HG02642 (cell line): ENCODE measurements at regions not wholly inside any gene's neighbourhood (a gene's known extent, or its start where the extent isn't known, plus 50 kb on each side); places are given as distances from the start of the nearest gene placed in this dataset.

Experiments
- ATAC-seq: cut with Tn5 transposase; IDR thresholded peaks from one replicate; pipeline ENCODE4 v1.9.1; 2021; ENCODE audit warnings: mild to moderate bottlenecking; ENCODE audit not compliant: unreplicated experiment, poor library complexity

DNA sequence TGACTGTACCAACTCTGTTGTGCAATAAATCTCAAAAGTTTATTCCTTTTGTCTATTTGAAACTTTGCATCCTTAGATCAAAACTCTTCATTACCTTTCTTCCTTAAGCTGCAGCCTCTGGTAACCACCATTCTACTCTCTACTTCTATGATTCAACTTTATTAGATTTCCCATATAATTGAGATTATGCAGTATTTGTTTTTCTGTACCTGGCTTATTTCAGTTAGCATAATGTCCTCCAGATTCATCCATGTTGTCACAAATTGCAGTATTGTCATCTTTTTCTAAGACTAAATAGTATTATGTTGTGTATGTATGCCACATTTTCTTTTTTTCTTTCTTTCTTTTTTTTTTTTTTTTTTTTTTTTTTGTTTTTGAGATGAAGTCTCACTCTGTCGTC is 1176.3 kb upstream of the TENM4 start:
- no peak for ATAC-seq

DNA sequence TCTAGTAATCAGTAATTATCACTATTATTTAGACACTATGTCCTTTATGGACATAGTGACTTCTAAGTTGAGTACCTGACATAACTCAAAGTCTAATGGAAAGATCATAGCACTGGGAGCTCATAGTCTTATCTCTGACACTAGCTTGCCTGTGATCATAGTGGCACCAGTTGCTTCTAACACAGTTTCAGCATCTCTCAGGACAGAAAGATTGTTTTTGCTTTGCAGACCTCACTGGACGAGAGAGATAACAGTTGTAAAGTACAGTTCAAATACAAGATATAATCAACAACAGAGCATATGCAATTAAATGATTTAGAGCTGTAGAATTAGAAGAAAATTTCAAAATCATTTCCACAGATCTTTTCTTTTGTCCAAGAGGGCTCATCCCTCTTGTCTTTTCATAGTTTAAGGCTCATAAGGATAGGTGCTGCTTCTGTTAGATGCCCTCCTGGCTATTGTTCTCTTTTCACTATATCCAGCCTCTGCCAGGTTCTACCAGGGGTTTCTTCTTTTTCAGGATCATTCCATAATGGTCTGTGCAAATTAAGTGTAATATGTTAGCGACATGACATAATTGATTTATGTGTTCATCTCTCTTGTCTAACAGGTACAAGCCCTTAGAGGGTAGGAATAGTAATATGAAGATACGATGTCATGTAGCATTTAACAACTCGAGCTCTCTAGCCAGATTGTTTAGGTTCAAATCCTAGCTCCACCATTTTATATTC is 1175.4 kb upstream of the TENM4 start:
- ATAC-seq: no peak

DNA sequence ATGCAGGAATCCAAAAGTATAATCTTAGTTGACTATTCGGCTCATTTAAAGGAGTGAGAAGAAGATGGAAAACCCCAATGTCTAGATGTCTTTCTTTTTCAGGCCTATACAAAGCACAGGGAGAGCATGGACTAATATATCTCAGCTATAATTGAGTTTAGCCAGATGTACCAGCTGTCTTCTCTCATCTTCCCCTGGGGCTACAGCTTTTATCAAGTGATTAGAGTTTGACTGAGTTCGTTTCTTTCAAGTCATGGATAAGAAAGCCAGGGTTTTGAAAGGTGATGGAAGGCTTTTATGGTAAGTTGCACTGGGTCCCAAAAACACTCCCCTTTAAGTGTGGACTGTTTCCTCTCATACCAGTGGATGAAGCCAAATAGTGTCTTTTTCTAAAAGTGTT is 1172.8 kb upstream of the TENM4 start:
- ATAC-seq: no peak

DNA sequence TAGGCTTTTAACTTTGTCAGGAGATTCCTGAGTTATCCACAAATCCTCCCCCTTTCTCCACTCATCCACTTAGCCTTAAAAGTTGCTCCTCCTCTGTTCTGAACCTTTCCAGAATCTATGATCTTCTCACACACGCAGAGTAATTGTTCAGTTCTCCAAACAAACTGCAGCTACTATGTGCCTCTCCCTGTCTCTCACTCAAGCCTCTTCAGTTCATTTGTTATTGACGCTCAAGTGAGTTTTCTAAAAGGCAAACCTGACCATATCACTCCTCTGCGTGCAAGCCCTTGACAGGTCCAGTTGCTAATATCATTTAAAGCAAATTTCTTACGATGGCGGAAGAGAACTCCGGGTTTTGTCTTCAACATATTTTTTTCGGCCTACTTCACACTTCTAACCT is 1169.7 kb upstream of the TENM4 start:
- ATAC-seq: no peak

DNA sequence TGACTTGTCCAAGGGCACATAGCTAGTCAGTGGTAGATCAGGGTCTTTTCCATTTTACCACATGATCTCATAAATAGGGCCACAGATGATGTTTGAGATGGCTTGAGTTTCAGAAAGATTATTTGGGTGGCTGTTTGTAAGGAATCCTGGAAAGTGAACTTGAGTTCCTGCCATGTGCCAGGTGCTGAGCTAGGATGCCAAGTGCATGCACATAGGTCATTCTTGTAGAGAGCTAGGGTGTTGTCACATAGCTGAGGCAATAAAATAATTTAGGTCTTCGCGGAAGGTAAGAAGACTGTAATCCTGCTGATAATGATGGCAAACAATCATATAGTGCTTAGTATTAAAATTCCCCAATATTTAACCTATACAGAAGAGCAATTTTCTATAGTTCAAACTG is 1162.6 kb upstream of the TENM4 start:
- ATAC-seq: no peak

DNA sequence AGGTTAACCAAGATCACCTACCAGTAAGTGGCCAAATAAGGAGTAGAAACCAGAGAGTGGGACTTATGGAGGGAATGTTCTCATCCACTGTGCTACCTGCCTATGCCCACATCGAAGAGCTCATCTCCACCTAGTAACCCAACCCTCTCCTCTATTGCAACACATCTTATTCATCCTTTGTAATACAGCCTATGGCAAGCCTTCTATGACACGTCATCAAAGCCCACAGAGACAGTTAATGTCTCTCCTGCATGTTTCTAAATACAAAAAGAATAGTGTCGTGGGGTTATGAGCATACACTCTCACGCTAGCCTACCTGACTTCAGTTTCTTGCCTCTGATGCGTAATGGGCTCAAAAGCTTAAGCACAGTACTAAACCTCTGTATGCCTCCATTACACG is 1158.1 kb upstream of the TENM4 start:
- ATAC-seq: no peak

DNA sequence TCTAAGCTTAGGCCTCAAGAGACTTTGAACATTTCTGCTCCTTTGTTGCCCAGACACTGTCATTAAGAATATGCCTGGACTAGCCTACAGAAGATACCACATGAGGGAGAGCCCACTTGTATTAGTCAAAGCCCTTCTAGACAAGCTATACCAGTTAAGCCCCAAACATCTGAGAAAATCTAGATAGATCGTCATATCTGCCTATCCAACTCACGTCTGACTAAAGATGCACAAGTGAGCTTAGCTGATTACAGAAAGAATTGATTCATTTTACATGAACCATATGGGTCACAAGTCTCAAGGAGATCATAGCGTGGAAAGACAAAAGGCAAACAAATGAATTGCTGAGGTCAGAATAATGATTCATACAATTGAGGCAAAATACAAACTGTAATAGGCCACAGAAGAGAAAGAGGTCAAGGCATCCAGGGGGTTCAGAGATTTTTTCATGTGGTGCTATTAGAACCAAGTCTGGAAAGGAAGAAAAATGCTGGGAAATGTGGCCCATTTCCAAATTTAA is 1155.5 kb upstream of the TENM4 start:
- no peak for ATAC-seq

DNA sequence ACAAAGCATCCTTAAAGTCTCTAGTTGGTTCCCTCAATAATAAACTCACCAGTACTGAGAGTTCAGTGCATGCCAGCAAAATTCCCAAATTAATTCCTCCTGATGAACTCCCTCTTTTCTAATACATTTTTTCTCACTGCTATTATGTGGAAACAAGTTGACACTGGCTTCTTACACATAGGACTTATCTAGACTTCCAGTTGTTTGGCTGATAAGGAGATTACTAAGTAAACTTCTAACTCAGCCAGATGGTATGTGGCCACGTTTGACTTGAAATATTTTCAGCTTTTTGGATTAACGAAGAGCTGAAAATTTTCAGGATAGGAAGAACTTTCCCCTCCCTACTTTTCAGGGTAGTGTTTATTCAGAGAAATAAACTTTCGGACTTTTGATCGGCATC is 1154.2 kb upstream of the TENM4 start:
- no peak for ATAC-seq

DNA sequence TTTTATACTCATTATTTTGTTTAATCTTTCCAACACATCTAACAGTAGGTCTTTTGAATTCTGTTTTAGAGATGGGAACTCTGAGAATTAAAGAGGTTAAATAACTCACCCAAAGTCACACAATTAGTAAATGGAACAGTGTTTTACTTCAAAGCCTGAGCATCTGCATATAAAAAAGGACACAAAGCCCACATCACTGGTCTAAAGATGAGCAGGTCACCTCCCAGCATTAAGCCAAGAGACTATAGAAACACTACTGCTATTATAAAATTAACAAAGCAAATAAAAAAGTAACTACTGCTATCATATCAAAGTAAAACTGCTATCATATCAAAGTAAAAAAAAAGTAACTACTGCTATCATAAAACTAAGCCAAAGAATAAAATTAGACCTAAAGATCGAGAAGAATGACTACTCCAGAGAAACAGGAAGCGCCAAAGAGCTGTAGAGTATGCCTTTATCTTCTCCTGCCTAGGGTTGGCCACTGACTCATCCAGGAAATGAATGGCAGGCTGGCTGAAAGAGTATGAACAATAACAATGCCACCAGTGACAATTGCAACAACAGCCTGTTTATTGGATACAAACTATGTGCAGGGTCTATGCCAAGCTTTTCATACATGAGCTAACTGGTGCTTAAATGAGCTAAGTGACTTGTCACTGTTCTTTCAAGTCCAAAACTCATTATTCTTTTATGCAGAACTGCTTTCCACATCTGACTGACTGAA is 1153.0 kb upstream of the TENM4 start:
- ATAC-seq: no peak

DNA sequence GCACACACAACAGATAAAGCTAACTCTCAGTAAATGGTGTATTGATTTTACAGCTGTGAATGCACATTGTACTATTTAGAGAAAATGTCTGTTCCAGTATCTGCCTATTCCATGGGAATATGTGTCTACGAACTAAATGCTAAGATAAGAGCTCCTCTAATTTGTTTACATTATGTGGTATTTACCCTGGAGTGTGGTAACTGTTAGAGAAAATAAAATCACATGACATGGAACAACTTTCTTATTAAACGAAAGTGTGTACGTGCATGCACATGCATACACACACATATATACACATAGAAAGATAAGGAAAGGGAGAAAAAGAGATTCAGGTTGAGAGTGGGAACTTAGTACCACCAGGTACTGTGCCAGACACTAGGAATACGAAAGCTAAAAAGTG is 1151.7 kb upstream of the TENM4 start:
- no peak for ATAC-seq

DNA sequence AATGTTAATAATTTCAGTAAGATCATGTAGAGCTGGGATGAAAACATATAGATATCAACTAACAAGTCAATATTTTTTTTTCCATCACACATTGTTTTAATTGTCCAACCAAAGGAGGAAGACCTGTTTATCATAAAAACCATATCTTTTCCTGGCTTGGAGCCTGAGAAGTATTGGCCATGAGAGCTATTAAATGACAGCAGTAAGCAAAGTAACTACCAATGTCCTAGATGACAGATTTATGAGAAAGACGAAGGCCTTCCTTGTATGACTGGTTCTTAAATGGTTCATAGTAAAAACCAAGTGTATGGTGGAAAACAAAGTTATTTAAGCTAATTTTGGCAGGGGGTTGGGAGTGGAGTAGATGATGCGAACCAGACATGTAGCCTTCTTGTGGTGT is 1147.1 kb upstream of the TENM4 start:
- no peak for ATAC-seq

DNA sequence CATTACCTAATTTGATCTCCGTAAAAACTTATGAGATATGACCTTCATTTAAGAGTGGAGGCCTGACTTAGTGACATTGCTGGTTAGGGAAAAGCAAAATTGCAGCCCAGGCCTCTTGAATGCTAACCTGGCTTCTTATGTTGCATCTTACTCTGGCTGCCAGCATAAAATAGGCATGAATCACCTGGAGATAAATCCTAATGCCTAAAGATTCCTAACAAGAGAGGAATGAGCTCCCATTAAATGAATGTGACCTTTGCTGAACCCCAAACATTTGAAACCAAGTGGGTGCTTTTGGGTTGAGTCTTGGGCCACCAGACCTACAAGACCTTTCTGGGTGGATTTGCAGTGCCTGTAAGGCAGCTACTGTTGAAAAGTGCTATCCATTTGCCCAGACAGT is 1145.6 kb upstream of the TENM4 start:
- ATAC-seq: no peak

DNA sequence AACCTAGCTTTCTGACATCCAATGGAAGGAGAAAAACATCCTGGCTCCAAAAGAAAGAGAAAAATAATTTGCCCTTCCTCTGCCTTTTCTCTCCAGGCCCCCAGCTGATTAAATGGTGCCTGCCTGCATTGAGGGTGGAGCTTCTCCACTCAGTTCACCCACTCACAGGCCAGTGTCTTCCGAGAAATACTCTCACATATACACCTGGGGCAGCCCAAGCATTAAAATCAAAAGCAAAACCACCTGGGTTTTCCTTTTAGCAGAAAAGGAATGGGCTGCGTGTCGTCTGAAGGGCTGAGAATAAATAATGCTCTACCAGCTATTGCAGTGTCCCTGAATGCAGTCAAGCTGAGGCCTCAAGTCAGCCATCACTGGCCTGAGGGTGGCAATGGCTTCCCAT is 1143.8 kb upstream of the TENM4 start:
- no peak for ATAC-seq

DNA sequence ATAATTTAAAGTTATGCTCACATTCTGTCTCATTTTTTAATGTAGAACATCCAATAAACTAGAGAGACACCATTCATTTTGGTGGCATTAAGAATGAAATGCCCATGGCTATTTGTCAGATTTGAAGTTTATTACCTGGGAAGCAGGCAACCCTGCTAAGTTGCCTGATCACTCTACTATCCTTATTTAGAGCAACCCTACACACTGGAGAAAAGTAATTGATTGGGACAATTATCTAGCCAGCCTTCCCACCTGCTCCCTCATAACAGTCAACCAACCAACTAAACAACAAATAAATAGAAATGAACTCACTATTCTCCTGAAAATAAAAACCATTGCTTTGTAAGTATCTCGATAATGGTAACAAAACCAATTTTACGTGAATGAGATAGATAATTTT is 1129.0 kb upstream of the TENM4 start:
- no peak for ATAC-seq

DNA sequence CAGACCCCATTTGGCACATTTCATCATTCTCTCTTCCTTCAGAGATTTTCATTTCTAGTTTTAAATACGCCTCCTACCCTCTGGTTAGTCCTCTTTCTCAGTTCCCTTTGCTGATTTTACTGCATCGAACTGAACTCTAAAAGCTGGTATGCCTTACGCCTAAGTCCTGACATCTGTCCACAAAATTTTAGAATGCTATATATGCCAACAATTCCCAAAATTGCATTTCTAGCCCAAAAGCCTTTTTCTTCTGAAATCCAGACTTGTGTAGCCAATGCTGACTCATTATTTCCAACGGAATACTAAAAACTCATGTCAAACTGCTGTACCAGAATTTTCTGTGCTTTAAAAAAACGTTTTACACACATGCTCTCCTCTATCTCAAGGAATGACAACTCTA is 1124.4 kb upstream of the TENM4 start:
- no peak for ATAC-seq

DNA sequence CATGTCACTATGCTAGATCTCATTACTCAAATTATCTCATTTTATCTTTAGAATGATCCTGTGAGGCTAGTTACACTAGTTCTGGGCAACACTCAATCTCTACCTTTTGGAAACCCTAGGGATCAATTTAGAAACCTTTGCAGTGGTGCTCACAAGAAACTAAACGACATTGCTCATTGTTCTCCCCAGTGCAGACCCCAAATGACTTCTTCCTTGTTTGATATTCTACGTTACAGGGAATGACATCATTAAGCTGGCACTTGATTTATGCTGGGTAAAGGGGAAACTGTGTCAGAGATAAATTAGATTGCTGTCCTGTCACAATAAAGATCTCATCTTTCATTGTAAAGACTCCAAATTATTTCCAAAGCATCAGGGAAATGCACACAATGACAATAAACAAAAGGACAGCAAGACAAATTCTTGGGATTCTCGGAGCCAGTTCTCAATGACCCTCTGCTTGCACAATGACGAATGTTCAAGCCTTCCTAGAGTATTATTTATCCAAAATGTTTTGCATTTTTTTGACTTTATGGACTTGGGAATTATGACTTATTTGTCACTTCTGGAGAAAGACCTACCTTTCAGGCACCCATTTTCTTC is 1121.8 kb upstream of the TENM4 start:
- no peak for ATAC-seq

DNA sequence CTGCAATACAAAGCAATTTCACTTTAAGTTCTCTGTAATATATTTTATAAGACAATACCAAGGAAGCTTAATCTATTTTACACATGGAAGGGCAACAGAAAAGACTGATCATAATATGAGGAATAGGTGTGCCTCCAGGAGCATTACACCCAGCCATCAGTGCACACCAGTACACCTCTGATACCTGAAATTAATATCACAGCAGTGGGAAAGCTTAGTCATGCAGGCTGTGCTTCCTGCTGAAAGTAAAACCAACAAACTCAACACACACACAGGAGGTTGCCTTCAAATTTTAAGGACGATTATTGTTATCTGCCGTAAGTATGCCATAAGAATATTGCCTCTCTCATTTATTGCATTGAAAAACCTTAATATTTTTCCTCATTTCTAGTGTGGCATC is 1119.1 kb upstream of the TENM4 start:
- no peak for ATAC-seq

DNA sequence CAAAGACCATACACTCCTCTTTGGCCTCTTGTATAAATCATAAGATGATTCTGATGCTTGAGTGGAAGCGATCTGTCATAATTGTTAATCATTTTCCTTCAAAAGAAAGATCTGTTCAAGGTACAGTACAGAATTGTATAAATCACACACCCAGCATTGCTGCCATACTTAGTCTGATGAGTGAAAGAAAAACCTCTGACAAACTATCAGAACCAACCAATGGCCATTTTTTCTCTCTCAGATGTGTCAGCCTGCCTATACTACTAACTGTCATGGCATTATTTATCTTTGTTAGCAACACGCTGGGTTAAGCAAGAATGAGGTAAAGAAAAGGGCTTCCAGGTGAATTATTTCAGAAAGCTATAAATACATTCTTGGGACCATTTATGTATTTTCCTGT is 1112.7 kb upstream of the TENM4 start:
- no peak for ATAC-seq

DNA sequence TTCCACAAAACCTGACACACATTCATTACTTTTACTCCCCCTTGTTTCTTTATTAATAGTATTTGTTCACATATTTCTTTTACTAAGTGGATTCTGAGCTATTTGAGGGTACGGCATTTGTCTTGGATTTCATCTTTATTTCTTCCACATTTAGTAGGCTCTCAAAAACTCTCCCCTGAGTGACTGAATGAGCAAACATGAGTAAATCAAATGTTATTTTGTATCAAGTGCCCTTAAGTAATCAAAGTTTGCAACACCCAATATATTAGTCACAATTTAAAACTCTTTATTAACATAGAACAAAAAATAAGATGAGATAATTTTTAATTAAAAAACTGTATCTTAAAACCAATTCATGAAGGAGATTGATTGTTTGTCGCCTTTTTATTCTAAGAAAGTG is 1101.9 kb upstream of the TENM4 start:
- ATAC-seq: no peak

DNA sequence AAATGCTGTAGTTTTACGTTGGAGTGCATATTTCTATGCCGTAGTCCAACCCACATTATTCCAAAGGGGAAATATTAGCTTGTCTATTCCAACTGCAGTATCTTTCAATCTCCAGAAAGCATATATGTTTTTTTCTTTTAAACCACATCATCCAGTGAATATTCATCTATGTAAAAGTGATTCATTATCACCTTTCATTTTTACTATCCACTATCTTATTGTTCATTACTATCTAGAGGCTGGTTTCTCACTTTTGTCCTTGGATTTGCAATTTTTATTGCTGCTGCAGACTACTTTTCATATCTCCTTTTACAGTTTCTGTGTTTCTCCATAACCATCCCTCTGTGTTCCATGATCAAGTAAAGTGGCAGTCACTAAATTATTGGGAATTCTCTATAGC is 1097.2 kb upstream of the TENM4 start:
- no peak for ATAC-seq

DNA sequence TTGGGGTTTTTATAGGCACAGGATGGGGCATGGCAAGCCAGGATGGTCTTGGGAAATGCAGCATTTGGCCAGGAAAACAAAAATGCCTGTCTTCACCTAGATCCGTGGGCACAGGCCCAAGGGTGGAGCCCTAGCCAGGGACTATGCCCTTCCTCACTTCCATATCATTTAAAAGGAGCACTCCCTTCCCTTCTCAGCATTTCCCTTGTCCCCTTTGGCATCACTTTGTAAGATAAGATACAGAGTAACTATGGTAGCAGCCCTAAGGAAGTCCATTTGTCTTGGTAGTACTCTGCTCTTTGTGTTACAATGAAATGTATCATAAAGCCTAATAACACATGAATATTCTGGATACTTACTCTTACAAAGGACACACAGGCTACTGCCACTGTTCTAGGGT is 1092.6 kb upstream of the TENM4 start:
- ATAC-seq: no peak
